IMR-90 (cell line): ENCODE measurements at regions not wholly inside any gene's neighbourhood (a gene's known extent, or its start where the extent isn't known, plus 50 kb on each side); places are given as distances from the start of the nearest gene placed in this dataset.

ENCODE experiments used
- CEBPB ChIP-seq: IDR thresholded peaks from 2 replicates; pipeline ENCODE4 v1.6.1; 2012; ENCODE audit warnings: low read depth, low read length, improper control_type of control experiment
- CTCF ChIP-seq: conservative IDR thresholded peaks from 2 replicates; pipeline ENCODE4 v1.5.1; 2012; ENCODE audit warnings: mild to moderate bottlenecking, low read depth, low read length, improper control_type of control experiment
- ELK1 ChIP-seq: fragments of 150-350 bp; IDR thresholded peaks from 2 replicates; pipeline ENCODE4 v1.6.1; 2016; ENCODE audit warnings: low read depth, mild to moderate bottlenecking, low read length, moderate library complexity, borderline replicate concordance
- MAFK ChIP-seq: IDR thresholded peaks from 2 replicates; pipeline ENCODE4 v1.6.1; 2012; ENCODE audit warnings: low read depth, low read length, improper control_type of control experiment
- MXI1 ChIP-seq: IDR thresholded peaks from 2 replicates; pipeline ENCODE4 v1.6.1; 2012; ENCODE audit warnings: low read depth, mild to moderate bottlenecking, low read length, moderate library complexity, borderline replicate concordance
- POLR2A ChIP-seq: IDR thresholded peaks from 2 replicates; pipeline ENCODE4 v1.6.1; 2012; ENCODE audit warnings: mild to moderate bottlenecking, low read depth, low read length
- RCOR1 ChIP-seq: IDR thresholded peaks from 2 replicates; pipeline ENCODE4 v1.6.1; 2012; ENCODE audit warnings: mild to moderate bottlenecking, low read length, improper control_type of control experiment; ENCODE audit not compliant: insufficient replicate concordance
- RFX5 ChIP-seq: IDR thresholded peaks from 2 replicates; pipeline ENCODE4 v1.8.0; 2012; ENCODE audit warnings: low read depth, mild to moderate bottlenecking, low read length, moderate library complexity
- SMC3 ChIP-seq: fragments of 150-350 bp; IDR thresholded peaks from 2 replicates; pipeline ENCODE4 v1.6.1; 2016; ENCODE audit warnings: low read depth, mild to moderate bottlenecking, antibody characterized with exemption, low read length, moderate library complexity

- TF ChIP-seq POLR2A (no peak), CTCF (no peak), SMC3 (no peak), CEBPB (no peak), RFX5 (no peak), ELK1 (no peak), RCOR1 (no peak), MXI1 (no peak), MAFK (no peak)
These were observed 155.0 kb upstream of the KCTD1 start for GRCh38 chr18:26703170-26703930.
